Mononuclear cell (primary cell): ENCODE measurements at regions not wholly inside any gene's neighbourhood (a gene's known extent, or its start where the extent isn't known, plus 50 kb on each side); places are given as distances from the start of the nearest gene placed in this dataset.

ENCODE experiments used
- H3K27me3 ChIP-seq: 2 replicates; pipeline ENCODE4 v1.6.0; 2011; ENCODE audit warnings: low read length, control low read depth; ENCODE audit not compliant: insufficient read depth
- H3K4me1 ChIP-seq: 2 replicates; pipeline ENCODE4 v1.5.1; 2011; ENCODE audit warnings: mild to moderate bottlenecking, low read length, control low read depth; ENCODE audit not compliant: insufficient read depth
- H3K4me3 ChIP-seq: 2 replicates; pipeline ENCODE4 v1.5.1; 2011; ENCODE audit warnings: mild to moderate bottlenecking, low read length, moderate library complexity
- H3K9me3 ChIP-seq: 2 replicates; pipeline ENCODE4 v1.5.1; 2011; ENCODE audit warnings: low read depth, mild to moderate bottlenecking, control low read depth, low read length

GRCh38 chr5:8871446-8871845, 674.4 kb downstream of the SEMA5A start:
- no peaks in the 10 kb centered on the region for H3K4me1 ChIP-seq
- no peak overlapping the region for H3K4me3 ChIP-seq
- H3K9me3 ChIP-seq, result no peaks in the 10 kb centered on the region
- H3K27me3 ChIP-seq, result no peaks in the 10 kb centered on the region

- Histone ChIP-seq H3K9me3 (no peaks in the 10 kb centered on the region), H3K4me3 (no peak overlapping the region), H3K4me1 (no peaks in the 10 kb centered on the region), H3K27me3 (no peaks in the 10 kb centered on the region)
These were observed 670.2 kb downstream of the SEMA5A start for GRCh38 chr5:8875722-8876121.

- Histone ChIP-seq H3K4me1 (no peaks in the 10 kb centered on the region), H3K9me3 (no peaks in the 10 kb centered on the region), H3K4me3 (no peak overlapping the region), H3K27me3 (no peaks in the 10 kb centered on the region)
These were observed 666.6 kb downstream of the SEMA5A start for GRCh38 chr5:8879248-8879647.

- H3K4me3 ChIP-seq, result no peak overlapping the region
- H3K27me3 ChIP-seq, result no peaks in the 10 kb centered on the region
- H3K9me3 ChIP-seq, result no peaks in the 10 kb centered on the region
- H3K4me1 ChIP-seq, result no peaks in the 10 kb centered on the region
These were observed 661.8 kb downstream of the SEMA5A start for GRCh38 chr5:8884029-8884428.

GRCh38 chr5:8892926-8893325, 652.9 kb downstream of the SEMA5A start:
- Histone ChIP-seq H3K9me3 (no peaks in the 10 kb centered on the region), H3K4me1 (no peaks in the 10 kb centered on the region), H3K4me3 (no peak overlapping the region), H3K27me3 (no peaks in the 10 kb centered on the region)

GRCh38 chr5:8894031-8894430, 651.8 kb downstream of the SEMA5A start:
- Histone ChIP-seq H3K4me3 (no peak overlapping the region), H3K4me1 (no peaks in the 10 kb centered on the region), H3K9me3 (no peaks in the 10 kb centered on the region), H3K27me3 (no peaks in the 10 kb centered on the region)

- Histone ChIP-seq H3K27me3 (no peaks in the 10 kb centered on the region), H3K4me1 (no peaks in the 10 kb centered on the region), H3K9me3 (no peaks in the 10 kb centered on the region), H3K4me3 (no peak overlapping the region)
These were observed 650.8 kb downstream of the SEMA5A start for GRCh38 chr5:8895062-8895461.

- Histone ChIP-seq H3K4me3 (no peak overlapping the region), H3K27me3 (no peaks in the 10 kb centered on the region), H3K4me1 (no peaks in the 10 kb centered on the region), H3K9me3 (no peaks in the 10 kb centered on the region)
These were observed 650.3 kb downstream of the SEMA5A start for GRCh38 chr5:8895599-8895998.

- no peaks in the 10 kb centered on the region for H3K9me3 ChIP-seq
- H3K4me1 ChIP-seq, result no peaks in the 10 kb centered on the region
- no peak overlapping the region for H3K4me3 ChIP-seq
- no peaks in the 10 kb centered on the region for H3K27me3 ChIP-seq
These were observed 648.6 kb downstream of the SEMA5A start for GRCh38 chr5:8897316-8897715.

- Histone ChIP-seq H3K9me3 (no peaks in the 10 kb centered on the region), H3K27me3 (no peaks in the 10 kb centered on the region), H3K4me1 (no peaks in the 10 kb centered on the region), H3K4me3 (no peak overlapping the region)
These were observed 640.9 kb downstream of the SEMA5A start for GRCh38 chr5:8905021-8905420.

- H3K4me3 ChIP-seq, result no peak overlapping the region
- H3K9me3 ChIP-seq, result no peaks in the 10 kb centered on the region
- no peaks in the 10 kb centered on the region for H3K4me1 ChIP-seq
- H3K27me3 ChIP-seq, result no peaks in the 10 kb centered on the region
These were observed 639.4 kb downstream of the SEMA5A start for GRCh38 chr5:8906303-8906967.

GRCh38 chr5:8907168-8907868, 638.6 kb downstream of the SEMA5A start:
- Histone ChIP-seq H3K27me3 (no peaks in the 10 kb centered on the region), H3K4me1 (no peaks in the 10 kb centered on the region), H3K4me3 (no peak overlapping the region), H3K9me3 (no peaks in the 10 kb centered on the region)

- Histone ChIP-seq H3K4me1 (no peaks in the 10 kb centered on the region), H3K27me3 (no peaks in the 10 kb centered on the region), H3K9me3 (no peaks in the 10 kb centered on the region), H3K4me3 (no peak overlapping the region)
These were observed 637.7 kb downstream of the SEMA5A start for GRCh38 chr5:8908055-8908683.

GRCh38 chr5:8912106-8912505, 633.8 kb downstream of the SEMA5A start:
- Histone ChIP-seq H3K27me3 (no peaks in the 10 kb centered on the region), H3K4me3 (no peak overlapping the region), H3K9me3 (no peaks in the 10 kb centered on the region), H3K4me1 (no peaks in the 10 kb centered on the region)

- Histone ChIP-seq H3K4me1 (no peaks in the 10 kb centered on the region), H3K9me3 (no peaks in the 10 kb centered on the region), H3K4me3 (no peak overlapping the region), H3K27me3 (no peaks in the 10 kb centered on the region)
These were observed 632.4 kb downstream of the SEMA5A start for GRCh38 chr5:8913522-8913921.

GRCh38 chr5:8919096-8919495, 626.8 kb downstream of the SEMA5A start:
- Histone ChIP-seq H3K4me1 (no peaks in the 10 kb centered on the region), H3K9me3 (no peaks in the 10 kb centered on the region), H3K4me3 (no peak overlapping the region), H3K27me3 (no peaks in the 10 kb centered on the region)
